GM23338 (cell line): ENCODE measurements at regions not wholly inside any gene's neighbourhood (a gene's known extent, or its start where the extent isn't known, plus 50 kb on each side); places are given as distances from the start of the nearest gene placed in this dataset.

Experiments
- ATAC-seq: fragments of 200-7000 bp; cut with Tn5 transposase; 3 replicates; pipeline ENCODE4 v1.9.1; 2020
- DNase-seq: peaks from one replicate; pipeline ENCODE4 v3.0.0-alpha.2; 2015; ENCODE audit warnings: low spot score
- H2AFZ ChIP-seq: fragments of 200-600 bp; sonication (generic); 2 replicates; pipeline ENCODE4 v1.8.0; 2016; ENCODE audit warnings: antibody characterized with exemption, mild to moderate bottlenecking, moderate library complexity
- H3F3A ChIP-seq: fragments of 200-600 bp; sonication (generic); replicated peaks from 2 replicates; pipeline ENCODE4 v1.8.0; 2017; ENCODE audit warnings: antibody characterized with exemption, mixed run types, low read depth
- H3K27ac ChIP-seq: fragments of 200-600 bp; sonication (generic); 2 replicates; pipeline ENCODE4 v1.6.1; 2016; ENCODE audit warnings: low read depth
- H3K27me3 ChIP-seq: fragments of 200-600 bp; sonication (generic); 2 replicates; pipeline ENCODE4 v1.8.0; 2016; ENCODE audit warnings: mild to moderate bottlenecking, mixed run types, moderate library complexity; ENCODE audit not compliant: insufficient read depth
- H3K36me3 ChIP-seq: fragments of 200-600 bp; sonication (generic); 2 replicates; pipeline ENCODE4 v1.8.0; 2016; ENCODE audit warnings: mild to moderate bottlenecking; ENCODE audit not compliant: insufficient read depth
- H3K4me1 ChIP-seq: fragments of 200-600 bp; sonication (generic); 2 replicates; pipeline ENCODE4 v1.8.0; 2016; ENCODE audit warnings: mild to moderate bottlenecking, moderate library complexity; ENCODE audit not compliant: insufficient read depth
- H3K4me2 ChIP-seq: fragments of 200-600 bp; sonication (generic); 2 replicates; pipeline ENCODE4 v1.7.1; 2017; ENCODE audit warnings: mixed run types
- H3K4me3 ChIP-seq: fragments of 200-600 bp; sonication (generic); 2 replicates; pipeline ENCODE4 v1.6.1; 2016; ENCODE audit warnings: mixed run types
- H3K79me2 ChIP-seq: fragments of 200-600 bp; sonication (generic); replicated peaks from 2 replicates; pipeline ENCODE4 v1.8.0; 2017; ENCODE audit warnings: mild to moderate bottlenecking; ENCODE audit not compliant: insufficient read depth
- H3K9me2 ChIP-seq: fragments of 200-600 bp; sonication (generic); 2 replicates; pipeline ENCODE4 v1.8.0; 2017; ENCODE audit not compliant: insufficient read depth
- H4K20me1 ChIP-seq: fragments of 200-600 bp; sonication (generic); replicated peaks from 2 replicates; pipeline ENCODE4 v1.8.0; 2017; ENCODE audit warnings: mild to moderate bottlenecking; ENCODE audit not compliant: insufficient read depth
- H3K27ac Mint-ChIP-seq: 2 replicates; pipeline ENCODE4 v1.8.0; 2020; ENCODE audit warnings: inconsistent platforms, mild to moderate bottlenecking, moderate library complexity, mixed read lengths
- H3K27me3 Mint-ChIP-seq: 3 replicates; pipeline ENCODE4 v1.8.0; 2022; ENCODE audit warnings: low read depth, mild to moderate bottlenecking, moderate library complexity, mixed read lengths, inconsistent platforms; ENCODE audit not compliant: insufficient read depth, poor library complexity
- H3K36me3 Mint-ChIP-seq: 3 replicates; pipeline ENCODE4 v1.8.0; 2021; ENCODE audit warnings: low read depth, mild to moderate bottlenecking, inconsistent platforms, moderate library complexity, mixed read lengths
- H3K4me1 Mint-ChIP-seq: 3 replicates; pipeline ENCODE4 v1.8.0; 2020; ENCODE audit warnings: mild to moderate bottlenecking, inconsistent platforms, mixed read lengths
- H3K4me3 Mint-ChIP-seq: 3 replicates; pipeline ENCODE4 v1.8.0; 2021; ENCODE audit warnings: moderate library complexity, mild to moderate bottlenecking, inconsistent platforms, mixed read lengths
- H3K9me3 Mint-ChIP-seq: 3 replicates; pipeline ENCODE4 v1.8.0; 2020; ENCODE audit warnings: moderate library complexity, mild to moderate bottlenecking, inconsistent platforms, mixed read lengths
- CREB1 ChIP-seq: fragments of 250-450 bp; sonication (Bioruptor Pico); IDR thresholded peaks from 2 replicates; pipeline ENCODE4 v1.5.0; 2020; ENCODE audit warnings: low read depth, mild to moderate bottlenecking, moderate library complexity
- ETS1 ChIP-seq: IDR thresholded peaks from 2 replicates; pipeline ENCODE4 v1.6.1; 2016; ENCODE audit warnings: antibody characterized with exemption
- EZH2 ChIP-seq: fragments of 200-600 bp; sonication (generic); IDR thresholded peaks from one replicate; pipeline ENCODE4 v1.8.0; 2017; ENCODE audit warnings: antibody characterized with exemption, mild to moderate bottlenecking, low read depth; ENCODE audit not compliant: unreplicated experiment
- EZH2phosphoT487 ChIP-seq: fragments of 200-600 bp; sonication (generic); IDR thresholded peaks from one replicate; pipeline ENCODE4 v1.8.1; 2018; ENCODE audit warnings: antibody characterized with exemption; ENCODE audit not compliant: unreplicated experiment
- JUNB ChIP-seq: IDR thresholded peaks from one replicate; pipeline ENCODE4 v1.6.1; 2016; ENCODE audit warnings: antibody characterized with exemption; ENCODE audit not compliant: unreplicated experiment
- NANOG ChIP-seq: IDR thresholded peaks from 2 replicates; pipeline ENCODE4 v1.6.1; 2016; ENCODE audit warnings: antibody characterized with exemption, borderline replicate concordance
- POLR2AphosphoS5 ChIP-seq: IDR thresholded peaks from 2 replicates; pipeline ENCODE4 v1.6.1; 2016; ENCODE audit warnings: antibody characterized with exemption, low read depth
- STAT1 ChIP-seq: IDR thresholded peaks from one replicate; pipeline ENCODE4 v1.6.1; 2016; ENCODE audit warnings: antibody characterized with exemption; ENCODE audit not compliant: unreplicated experiment
- ZNF114 ChIP-seq: fragments of 250-450 bp; sonication (Bioruptor Pico); IDR thresholded peaks from 2 replicates; pipeline ENCODE4 v1.5.0; 2020; ENCODE audit warnings: mild to moderate bottlenecking, moderate library complexity
- ZNF331 ChIP-seq: fragments of 250-450 bp; sonication (Bioruptor Pico); IDR thresholded peaks from 2 replicates; pipeline ENCODE4 v1.5.0; 2020; ENCODE audit warnings: low read depth, mild to moderate bottlenecking, moderate library complexity
- ZNF462 ChIP-seq: fragments of 250-450 bp; sonication (Bioruptor Pico); IDR thresholded peaks from 2 replicates; pipeline ENCODE4 v1.5.0; 2020; ENCODE audit warnings: mild to moderate bottlenecking, moderate library complexity

DNA sequence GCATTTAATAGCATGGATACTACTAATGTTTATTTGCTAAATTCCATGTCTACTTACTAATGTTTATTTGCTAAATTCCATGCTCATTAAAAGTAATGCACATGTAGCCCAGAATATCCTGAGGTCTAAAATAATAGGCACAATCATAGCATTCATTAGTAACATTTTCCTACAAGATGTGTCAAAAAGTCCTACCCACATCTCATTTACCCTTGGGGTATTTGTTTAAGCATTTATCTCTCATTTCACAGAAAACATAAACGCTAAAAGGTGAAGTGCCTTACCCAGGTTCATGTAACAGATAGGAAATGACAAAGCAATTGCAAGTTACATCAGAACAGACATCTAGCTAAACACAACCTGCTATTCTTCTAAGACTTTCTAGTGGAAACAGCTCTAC is 457.1 kb downstream of the HACE1 start:
- Histone ChIP-seq H3K4me2 (no peak overlapping the region), H3K79me2 (no peaks in the 10 kb centered on the region), H3K36me3 (no peaks in the 10 kb centered on the region), H2AFZ (no peak overlapping the region), H3F3A (no peaks in the 10 kb centered on the region), H3K27ac (no peak overlapping the region), H4K20me1 (no peaks in the 10 kb centered on the region), H3K9me2 (no peaks in the 10 kb centered on the region), H3K4me3 (no peak overlapping the region), H3K4me1 (no peaks in the 10 kb centered on the region), H3K27me3 (no peaks in the 10 kb centered on the region)
- no peaks in the 10 kb centered on the region for H3K9me3 Mint-ChIP-seq
- H3K4me1 Mint-ChIP-seq = peaks cover 4% of the 10 kb centered on the region; the same call in 2 of the 3 replicates
- ATAC-seq = no peak
- H3K4me3 Mint-ChIP-seq = no peak overlapping the region
- H3K27me3 Mint-ChIP-seq = no peaks in the 10 kb centered on the region
- TF ChIP-seq ZNF331 (CRISPR knock-in tag) (no peak), STAT1 (no peak), ETS1 (no peak), JUNB (no peak), EZH2 (no peak), ZNF462 (no peak)
- no peaks in the 10 kb centered on the region for H3K36me3 Mint-ChIP-seq
- no peak overlapping the region for H3K27ac Mint-ChIP-seq
- no peak for DNase-seq

GRCh38 chr6:104401926-104402325 is 457.8 kb downstream of the HACE1 start:
- Mint-ChIP-seq H3K4me1 (peaks cover 4% of the 10 kb centered on the region; the same call in 2 of the 3 replicates), H3K27me3 (no peaks in the 10 kb centered on the region), H3K27ac (no peak overlapping the region), H3K4me3 (no peak overlapping the region), H3K9me3 (no peaks in the 10 kb centered on the region), H3K36me3 (no peaks in the 10 kb centered on the region)
- Histone ChIP-seq H3K27me3 (no peaks in the 10 kb centered on the region), H3K36me3 (no peaks in the 10 kb centered on the region), H3K4me2 (no peak overlapping the region), H3F3A (no peaks in the 10 kb centered on the region), H3K79me2 (no peaks in the 10 kb centered on the region), H3K27ac (no peak overlapping the region), H4K20me1 (no peaks in the 10 kb centered on the region), H2AFZ (no peak overlapping the region), H3K4me3 (no peak overlapping the region), H3K4me1 (no peaks in the 10 kb centered on the region), H3K9me2 (no peaks in the 10 kb centered on the region)
- ATAC-seq (no peak), DNase-seq (no peak)
- no peak for TF ChIP-seq POLR2AphosphoS5
- TF ChIP-seq ZNF114 (CRISPR knock-in tag) = no peak
- TF ChIP-seq CREB1 (CRISPR knock-in tag) = no peak
- no peak for TF ChIP-seq EZH2phosphoT487
- no peak for TF ChIP-seq NANOG
- no peak for TF ChIP-seq EZH2
